ENCODE measurements at regions not wholly inside any gene's neighbourhood (a gene's known extent, or its start where the extent isn't known, plus 50 kb on each side); places are given as distances from the start of the nearest gene placed in this dataset.

DNA sequence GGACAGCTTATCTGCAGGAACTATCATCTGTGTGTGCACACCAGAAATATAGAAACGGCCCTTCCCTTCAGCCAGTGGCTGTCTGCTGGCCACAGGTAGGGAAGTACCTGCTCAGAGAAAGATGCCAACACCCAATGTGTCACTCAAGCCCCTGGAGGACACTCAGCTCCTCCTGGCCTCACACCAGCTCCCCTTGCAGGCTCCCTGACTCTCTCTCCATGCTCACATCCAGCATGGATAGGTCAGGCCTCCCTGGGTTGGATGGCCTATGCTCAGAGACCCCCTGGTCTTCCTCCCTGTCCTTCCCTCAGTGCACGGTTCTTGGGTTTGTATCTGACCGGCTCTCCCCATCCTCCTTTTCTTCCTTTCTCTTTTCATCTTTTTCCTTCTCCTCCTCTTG lies 202.1 kb downstream of the BCL11B start:
- TF ChIP-seq CTCF (IDR thresholded peaks at IDR 0.05) = no peak
- TF ChIP-seq POLR2AphosphoS5 (IDR thresholded peaks at IDR 0.05) = no peak

Data from breast epithelium (tissue), 3 donors.